NCI-H2029 treated with DMSO at 0.1 percent for 48 hours (cell line): ENCODE measurements at regions not wholly inside any gene's neighbourhood (a gene's known extent, or its start where the extent isn't known, plus 50 kb on each side); places are given as distances from the start of the nearest gene placed in this dataset.
"Not testable (repeated sequence)": the region's sequence is repeated elsewhere in the genome, so short reads cannot be mapped to it uniquely, and the experiment has no call there.

ENCODE experiments used
- DNase-seq: peaks from one replicate; lab custom pipeline; 2025; lab: John Stamatoyannopoulos, UW

DNA sequence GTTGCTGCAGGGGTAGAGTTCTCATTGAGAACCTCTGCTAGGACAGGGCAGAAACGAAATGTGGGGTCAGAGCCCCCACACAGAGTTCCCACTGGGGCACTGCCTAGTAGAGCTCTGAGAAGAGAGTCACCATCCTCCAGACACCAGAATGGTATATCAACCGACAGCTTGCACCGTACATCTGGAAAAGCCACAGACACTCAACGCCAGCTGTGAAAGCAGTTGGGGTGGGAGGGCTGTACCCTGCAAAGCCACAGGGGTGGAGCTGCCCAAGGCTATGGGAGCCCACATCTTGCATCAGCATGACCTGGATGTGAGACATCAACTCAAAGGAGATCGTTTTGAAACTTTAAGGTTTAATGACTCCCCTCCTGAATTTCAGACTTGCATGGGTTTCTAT, 284.0 kb upstream of the DEPDC1 start:
- no peak for DNase-seq

DNA sequence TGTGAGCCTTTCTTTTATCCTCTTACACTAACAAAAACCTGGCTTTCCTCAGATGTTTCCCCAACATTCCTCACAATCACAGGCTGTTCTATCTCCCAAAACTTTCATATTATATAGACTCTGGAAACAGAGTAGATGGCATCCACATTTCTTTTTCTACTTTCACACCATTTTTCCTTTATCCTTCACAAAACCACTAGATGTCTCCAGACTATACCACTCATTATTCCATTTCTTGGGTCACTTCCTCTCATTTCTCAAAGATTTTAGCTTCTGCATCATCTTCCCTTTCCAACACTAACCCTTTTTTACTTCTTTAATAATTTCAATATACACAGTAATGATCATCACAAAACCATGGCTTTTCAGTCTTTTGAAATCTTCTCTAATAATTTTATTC, 286.0 kb upstream of the DEPDC1 start:
- DNase-seq: no peak

GRCh38 chr1:68785328-68785727, 288.4 kb upstream of the DEPDC1 start:
- no peak for DNase-seq

DNA sequence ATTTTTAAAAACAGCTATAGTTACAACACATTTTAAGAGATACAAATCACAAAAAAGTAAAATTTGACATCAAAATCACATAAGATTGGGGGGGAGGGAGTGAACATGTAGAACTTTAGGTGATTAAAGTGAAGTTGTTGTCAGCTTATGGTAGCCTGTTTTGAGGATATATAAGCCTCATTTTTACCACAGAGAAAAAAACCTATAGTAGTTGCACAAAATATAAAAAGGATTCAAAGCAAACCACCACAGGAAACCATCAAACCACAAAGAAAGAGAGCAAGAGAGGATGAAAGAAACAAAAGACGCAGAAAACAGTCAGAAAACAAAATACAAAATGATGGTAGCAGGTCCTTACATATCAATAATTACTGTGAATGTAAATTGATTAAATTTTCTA, 291.9 kb upstream of the DEPDC1 start:
- no peak for DNase-seq

GRCh38 chr1:68791800-68792199, 294.9 kb upstream of the DEPDC1 start:
- DNase-seq: no peak

DNA sequence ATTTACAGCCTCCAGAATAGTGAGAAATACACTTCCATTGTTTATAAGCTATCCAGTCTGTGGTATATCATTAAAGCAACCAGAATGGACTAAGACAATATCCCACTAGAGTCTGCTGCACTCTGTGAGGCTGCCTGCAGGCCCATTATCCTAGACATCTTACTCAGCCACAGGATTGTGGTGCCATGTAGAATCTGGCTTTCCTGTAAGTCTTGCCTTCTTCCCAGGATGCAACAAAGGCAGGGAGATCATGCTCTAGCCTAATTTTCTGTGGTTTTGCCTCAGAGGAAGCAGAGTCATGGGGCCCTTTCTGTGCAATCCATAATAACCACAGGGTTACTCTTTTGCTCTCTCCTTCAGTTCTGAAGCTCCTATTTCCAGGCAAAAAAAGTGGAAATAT, 299.1 kb upstream of the DEPDC1 start:
- DNase-seq: no peak

GRCh38 chr1:68796888-68797287, 300.0 kb upstream of the DEPDC1 start:
- no peak for DNase-seq

- no peak for DNase-seq
Observed at GRCh38 chr1:68798071-68798470, 301.2 kb upstream of the DEPDC1 start.

GRCh38 chr1:68799096-68799495, 302.2 kb upstream of the DEPDC1 start:
- DNase-seq: no peak

DNA sequence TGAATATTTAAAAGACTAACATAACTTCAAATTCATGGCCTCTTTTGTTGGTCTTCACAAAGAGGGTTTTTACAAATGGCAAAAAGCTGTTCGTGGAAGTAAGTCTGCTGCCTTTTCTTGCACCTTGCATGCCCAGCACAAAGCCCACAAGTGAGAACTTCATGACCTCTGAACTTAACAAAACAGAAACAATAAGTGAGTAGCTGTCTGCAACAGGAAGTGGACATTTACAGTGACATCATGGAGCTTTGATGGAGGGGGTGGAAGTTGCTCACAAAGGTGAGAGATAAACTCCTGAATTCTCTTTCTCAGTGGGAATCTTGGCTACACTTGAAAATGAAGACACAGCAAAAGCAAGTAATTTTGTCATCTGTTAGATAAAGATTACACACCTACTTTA, 303.3 kb upstream of the DEPDC1 start:
- no peak for DNase-seq

DNA sequence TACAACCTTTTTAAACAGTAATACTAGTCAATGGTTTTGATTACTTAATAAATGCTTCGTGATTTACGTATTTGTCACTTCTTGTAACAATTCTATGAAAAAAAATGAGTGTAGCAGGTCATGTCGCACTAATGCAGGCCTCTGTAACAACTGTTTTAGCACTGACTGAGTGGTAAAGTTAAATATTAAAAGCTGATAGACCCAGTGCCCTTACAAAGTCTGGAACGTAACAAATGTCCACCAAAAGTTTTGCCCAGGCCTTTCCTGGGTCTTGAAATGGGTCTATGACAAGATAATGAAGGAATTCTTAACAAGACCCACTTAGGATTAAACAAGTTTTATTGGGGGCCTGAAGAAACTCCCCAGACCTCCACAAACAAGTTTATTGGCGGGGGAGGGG, 304.6 kb upstream of the DEPDC1 start:
- DNase-seq: no peak

GRCh38 chr1:68805097-68805641, 308.3 kb upstream of the DEPDC1 start:
- DNase-seq: no peak

DNA sequence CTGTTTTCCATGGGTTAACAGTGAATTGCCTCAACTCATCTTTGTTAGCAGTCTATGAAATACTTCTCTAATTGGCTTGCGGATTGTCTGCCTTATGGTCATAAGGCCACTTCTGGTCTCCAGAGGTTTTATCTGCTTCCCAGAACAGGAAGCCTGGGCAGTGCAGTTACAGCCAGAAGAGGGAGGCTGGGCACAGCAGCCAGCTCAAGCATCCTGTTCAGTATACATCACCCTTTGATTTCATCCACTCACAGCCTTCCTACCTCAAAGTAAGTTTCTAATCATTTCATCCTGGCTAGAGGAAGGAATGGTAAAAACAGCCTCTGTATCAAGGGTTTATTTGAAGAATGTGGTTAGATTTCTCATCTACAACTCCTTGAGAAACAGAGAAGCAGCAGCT, 311.5 kb upstream of the DEPDC1 start:
- DNase-seq: no peak

GRCh38 chr1:68811806-68812205, 314.9 kb upstream of the DEPDC1 start:
- DNase-seq: no peak

DNA sequence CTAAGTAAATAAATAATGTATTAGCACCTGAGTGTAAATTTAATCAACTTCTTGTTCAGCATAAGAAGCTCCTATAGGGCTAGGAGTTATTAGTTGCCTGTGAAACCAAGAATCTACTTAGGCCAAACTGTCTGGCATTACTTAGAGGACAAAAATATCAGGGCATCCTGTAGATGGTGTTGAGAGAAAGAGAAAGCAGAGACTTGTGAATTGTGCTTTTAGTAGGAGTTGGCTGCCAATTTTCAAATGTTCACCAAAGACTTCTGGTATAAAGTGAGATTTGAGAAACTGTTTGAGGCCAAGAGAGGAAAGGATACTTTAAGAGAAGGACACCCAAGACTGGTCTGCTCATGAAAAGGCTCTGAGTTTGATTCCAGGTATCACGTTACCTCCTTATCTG, 315.5 kb upstream of the DEPDC1 start:
- DNase-seq: no peak

DNA sequence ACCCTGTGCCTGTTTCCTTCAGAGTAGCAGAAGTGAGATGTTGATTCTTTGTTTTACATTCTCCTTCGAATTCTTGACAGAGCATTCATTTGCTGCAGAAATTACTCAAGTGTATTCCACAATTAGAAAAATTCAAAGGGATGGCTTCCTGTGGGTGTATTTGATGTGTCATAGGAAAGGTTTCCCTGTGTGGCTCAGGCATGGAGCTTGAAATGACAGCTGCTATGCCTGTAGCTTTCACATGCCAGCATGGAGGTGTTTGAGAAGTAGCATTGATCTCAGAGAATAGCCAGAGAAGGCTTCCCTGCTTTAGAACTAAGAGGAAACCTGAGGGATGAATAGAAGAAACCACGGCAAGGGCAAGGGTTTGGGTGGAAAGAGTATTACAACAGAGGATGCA, 317.2 kb upstream of the DEPDC1 start:
- DNase-seq: no peak

DNA sequence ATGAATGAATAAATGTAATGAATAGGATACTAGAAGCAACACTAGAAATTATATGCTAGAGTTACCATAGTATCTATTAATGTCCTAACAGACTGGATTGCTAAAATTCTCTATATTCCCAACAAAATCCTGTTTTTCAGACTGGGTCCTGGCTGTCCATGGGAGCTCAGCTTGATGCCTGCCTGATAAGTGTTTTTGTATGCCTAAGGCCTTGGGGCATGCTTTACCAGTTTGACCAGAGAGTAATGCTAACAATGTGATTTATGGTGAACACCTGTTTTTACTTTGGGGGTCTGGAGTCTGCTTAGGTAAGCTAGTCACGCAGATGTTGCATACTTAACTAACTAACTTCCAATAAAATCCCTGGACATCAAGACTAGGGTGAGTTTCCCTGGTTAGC, 318.8 kb upstream of the DEPDC1 start:
- no peak for DNase-seq

- DNase-seq: not testable (repeated sequence)
Observed at GRCh38 chr1:68817505-68818210, 320.8 kb upstream of the DEPDC1 start.

GRCh38 chr1:68819190-68819829, 322.4 kb upstream of the DEPDC1 start:
- no peak for DNase-seq

GRCh38 chr1:68820151-68820550, 323.3 kb upstream of the DEPDC1 start:
- no peak for DNase-seq

GRCh38 chr1:68826836-68827235, 330.0 kb upstream of the DEPDC1 start:
- no peak for DNase-seq

- no peak for DNase-seq
Observed at GRCh38 chr1:68827261-68827660, 330.4 kb upstream of the DEPDC1 start.

GRCh38 chr1:68828013-68828412, 331.1 kb upstream of the DEPDC1 start:
- no peak for DNase-seq

- no peak for DNase-seq
Observed at GRCh38 chr1:68831281-68831680, 334.4 kb upstream of the DEPDC1 start.
